Activated naive CD8-positive, alpha-beta T cell (primary cell): ENCODE measurements at regions not wholly inside any gene's neighbourhood (a gene's known extent, or its start where the extent isn't known, plus 50 kb on each side); places are given as distances from the start of the nearest gene placed in this dataset.
"Not testable (repeated sequence)": the region's sequence is repeated elsewhere in the genome, so short reads cannot be mapped to it uniquely, and the experiment has no call there.

Experiments
- H3K27ac Mint-ChIP-seq: one replicate; pipeline ENCODE4 v1.8.0; 2021; ENCODE audit warnings: mixed read lengths
- H3K27me3 Mint-ChIP-seq: one replicate; pipeline ENCODE4 v1.8.0; 2021; ENCODE audit warnings: mixed read lengths
- H3K36me3 Mint-ChIP-seq: one replicate; pipeline ENCODE4 v1.8.0; 2021; ENCODE audit warnings: mixed read lengths
- H3K4me1 Mint-ChIP-seq: one replicate; pipeline ENCODE4 v1.8.0; 2021; ENCODE audit warnings: low read depth, mixed read lengths
- H3K4me3 Mint-ChIP-seq: one replicate; pipeline ENCODE4 v1.8.0; 2021; ENCODE audit warnings: mild to moderate bottlenecking, mixed read lengths
- H3K9me3 Mint-ChIP-seq: one replicate; pipeline ENCODE4 v1.8.0; 2021; ENCODE audit warnings: low read depth, mixed read lengths

DNA sequence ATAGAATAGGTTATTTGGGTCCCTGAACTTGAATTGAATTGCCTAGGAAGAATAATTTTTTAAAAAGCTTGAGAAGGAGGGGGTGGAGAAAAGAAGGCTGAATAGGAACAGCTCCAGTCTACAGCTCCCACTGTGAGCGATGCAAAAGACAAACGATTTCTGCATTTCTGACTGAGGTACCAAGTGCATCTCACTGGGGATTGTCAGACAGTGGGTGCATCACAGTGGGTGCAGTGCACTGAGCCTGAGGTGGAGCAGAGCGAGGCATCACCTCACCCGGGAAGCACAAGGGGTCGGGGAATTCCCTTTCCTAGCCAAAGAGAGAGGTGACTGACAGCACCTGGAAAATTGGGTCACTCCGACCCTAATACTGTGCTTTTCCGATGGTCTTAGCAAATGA, 782.2 kb upstream of the RGMB start:
- Mint-ChIP-seq H3K4me3 (no peak overlapping the region), H3K27me3 (no peaks in the 10 kb centered on the region), H3K9me3 (no peaks in the 10 kb centered on the region), H3K4me1 (no peaks in the 10 kb centered on the region), H3K36me3 (no peaks in the 10 kb centered on the region), H3K27ac (no peak overlapping the region)

DNA sequence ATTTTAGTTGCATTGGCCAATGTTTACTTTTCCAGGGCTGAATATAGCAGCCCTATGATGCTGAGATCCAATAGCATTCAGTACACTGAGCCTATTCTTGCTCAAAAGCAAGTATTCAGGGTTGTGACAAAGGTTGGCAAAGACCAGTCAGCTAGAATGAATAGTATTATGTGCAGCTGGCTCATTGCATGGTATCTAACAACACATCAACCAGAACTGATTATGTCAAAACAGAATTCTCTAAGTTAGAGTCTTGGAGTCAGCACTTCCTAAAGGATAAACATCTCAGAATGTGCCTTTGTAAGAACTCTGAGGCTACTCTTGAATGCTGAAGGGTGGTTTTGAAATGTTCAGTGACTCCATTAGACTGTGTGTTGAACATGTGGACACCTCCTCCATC, 774.5 kb upstream of the RGMB start:
- Mint-ChIP-seq H3K4me1 (no peaks in the 10 kb centered on the region), H3K9me3 (peaks cover 4% of the 10 kb centered on the region), H3K36me3 (no peaks in the 10 kb centered on the region), H3K4me3 (no peak overlapping the region), H3K27me3 (no peaks in the 10 kb centered on the region), H3K27ac (no peak overlapping the region)

DNA sequence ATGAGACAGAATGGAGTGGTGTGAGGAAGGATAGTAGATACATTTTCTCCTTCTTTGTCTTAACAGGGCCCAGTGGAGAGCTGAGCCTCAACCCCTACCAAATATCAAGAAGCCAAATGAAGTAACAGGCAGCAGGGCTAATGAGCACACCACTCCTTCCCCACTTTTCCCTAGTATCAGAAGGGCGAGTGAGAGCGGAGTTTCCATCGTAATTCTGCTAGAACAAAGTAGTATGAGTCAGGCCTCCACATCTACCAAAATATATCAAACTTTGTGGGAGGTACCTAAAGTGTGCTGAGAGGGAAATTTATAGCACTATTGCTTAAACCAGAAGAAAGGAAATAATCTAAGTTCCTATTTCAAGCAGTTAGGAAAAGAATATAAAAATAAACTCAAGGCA, 769.0 kb upstream of the RGMB start:
- Mint-ChIP-seq H3K9me3 (no peaks in the 10 kb centered on the region), H3K4me3 (no peak overlapping the region), H3K27ac (no peak overlapping the region), H3K36me3 (no peaks in the 10 kb centered on the region), H3K4me1 (no peaks in the 10 kb centered on the region), H3K27me3 (no peaks in the 10 kb centered on the region)

- Mint-ChIP-seq H3K27ac (no peak overlapping the region), H3K4me3 (no peak overlapping the region), H3K4me1 (no peaks in the 10 kb centered on the region), H3K36me3 (no peaks in the 10 kb centered on the region), H3K9me3 (no peaks in the 10 kb centered on the region), H3K27me3 (no peaks in the 10 kb centered on the region)
These were observed 756.7 kb upstream of the RGMB start for GRCh38 chr5:98016771-98017170.

DNA sequence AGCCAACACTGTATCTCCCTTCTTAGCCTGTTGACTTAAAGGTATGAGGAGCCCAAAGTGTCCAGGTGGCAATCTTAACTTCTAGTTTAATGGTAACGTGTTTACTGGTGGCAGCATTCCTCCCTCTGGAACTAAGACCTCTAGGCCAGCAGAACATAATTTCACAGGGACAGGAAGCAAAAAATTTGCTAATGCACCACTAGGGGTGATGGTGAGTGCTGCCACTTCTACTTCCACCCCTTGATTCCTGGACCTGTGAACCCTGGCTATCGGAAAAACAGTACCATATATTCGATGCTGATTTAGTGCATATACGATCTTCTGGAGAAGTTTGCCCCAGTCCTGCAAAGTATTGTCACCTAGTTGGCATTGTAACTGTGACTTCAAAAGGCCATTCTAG, 743.2 kb upstream of the RGMB start:
- H3K9me3 Mint-ChIP-seq = peaks cover 16% of the 10 kb centered on the region
- H3K27me3 Mint-ChIP-seq, H3K4me1 Mint-ChIP-seq, H3K27ac Mint-ChIP-seq, H3K4me3 Mint-ChIP-seq, H3K36me3 Mint-ChIP-seq: not testable (repeated sequence)

- H3K4me3 Mint-ChIP-seq, H3K27ac Mint-ChIP-seq, H3K4me1 Mint-ChIP-seq, H3K9me3 Mint-ChIP-seq, H3K27me3 Mint-ChIP-seq, H3K36me3 Mint-ChIP-seq: not testable (repeated sequence)
These were observed 742.4 kb upstream of the RGMB start for GRCh38 chr5:98031036-98031435.

DNA sequence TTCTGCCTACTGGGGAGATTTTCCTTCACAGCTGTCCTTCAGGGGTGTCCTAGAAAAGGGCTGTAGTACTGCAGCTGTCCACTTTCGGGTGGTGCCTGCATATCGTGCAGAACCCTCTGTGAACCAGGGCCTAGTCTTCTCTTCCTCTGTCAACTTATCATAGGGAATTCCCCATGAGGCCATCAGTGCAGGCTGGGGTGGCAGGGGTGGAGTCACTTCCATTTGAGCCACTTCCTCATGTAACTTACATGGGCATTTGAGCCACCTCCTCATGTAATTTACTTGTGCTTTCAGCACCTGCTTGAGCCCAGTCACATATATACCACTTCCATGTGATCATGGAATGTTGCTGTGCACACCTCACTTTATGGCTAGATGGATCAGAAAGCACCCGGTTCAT, 742.0 kb upstream of the RGMB start:
- Mint-ChIP-seq H3K4me3 (no peak overlapping the region), H3K27ac (no peak overlapping the region), H3K27me3 (no peaks in the 10 kb centered on the region), H3K36me3 (no peaks in the 10 kb centered on the region), H3K9me3 (peaks cover 7% of the 10 kb centered on the region), H3K4me1 (no peaks in the 10 kb centered on the region)

- no peaks in the 10 kb centered on the region for H3K36me3 Mint-ChIP-seq
- no peaks in the 10 kb centered on the region for H3K4me1 Mint-ChIP-seq
- no peak overlapping the region for H3K27ac Mint-ChIP-seq
- H3K4me3 Mint-ChIP-seq = no peak overlapping the region
- peaks cover 7% of the 10 kb centered on the region for H3K9me3 Mint-ChIP-seq
- no peaks in the 10 kb centered on the region for H3K27me3 Mint-ChIP-seq
These were observed 741.5 kb upstream of the RGMB start for GRCh38 chr5:98031926-98032325.

DNA sequence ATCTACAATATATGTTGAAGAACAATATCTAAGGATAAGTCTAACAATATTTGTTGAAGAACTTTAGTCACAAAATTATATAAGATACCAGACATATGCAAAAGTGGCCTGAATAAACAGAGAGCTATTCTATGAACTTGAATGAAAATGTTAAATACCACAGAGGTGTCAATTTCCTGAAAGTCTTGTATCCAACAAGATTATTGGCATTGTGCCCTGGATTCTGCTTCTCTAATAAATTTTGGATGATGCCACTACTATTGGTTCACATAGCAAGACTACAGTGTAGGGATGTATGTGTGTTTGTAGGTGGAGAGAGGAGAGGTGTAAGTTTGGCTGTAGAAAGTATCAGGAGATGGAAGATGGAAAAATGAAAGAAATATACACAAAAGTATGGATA, 731.8 kb upstream of the RGMB start:
- Mint-ChIP-seq H3K4me3 (no peak overlapping the region), H3K27me3 (no peaks in the 10 kb centered on the region), H3K36me3 (no peaks in the 10 kb centered on the region), H3K9me3 (no peaks in the 10 kb centered on the region), H3K4me1 (no peaks in the 10 kb centered on the region), H3K27ac (no peak overlapping the region)

DNA sequence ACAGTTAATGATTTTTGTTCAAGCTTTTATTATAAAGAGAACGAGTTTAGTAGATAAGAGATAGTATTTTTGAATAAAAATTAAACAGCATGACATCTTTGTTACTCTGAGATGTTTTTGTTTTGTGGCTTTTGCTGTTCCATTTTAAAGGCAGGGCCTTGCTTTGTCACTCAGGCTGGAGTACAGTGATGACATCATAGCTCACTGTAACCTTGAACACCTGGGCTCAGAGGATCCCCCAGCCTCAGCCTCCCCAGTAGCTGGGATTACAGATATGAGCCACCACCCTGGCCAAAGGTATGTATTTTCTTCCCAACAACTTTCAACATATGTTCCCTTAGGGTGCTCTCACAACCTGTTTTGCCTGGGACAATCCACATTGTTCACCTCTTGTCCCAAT, 730.9 kb upstream of the RGMB start:
- no peaks in the 10 kb centered on the region for H3K27me3 Mint-ChIP-seq
- no peaks in the 10 kb centered on the region for H3K9me3 Mint-ChIP-seq
- no peak overlapping the region for H3K4me3 Mint-ChIP-seq
- no peaks in the 10 kb centered on the region for H3K4me1 Mint-ChIP-seq
- H3K27ac Mint-ChIP-seq = no peak overlapping the region
- no peaks in the 10 kb centered on the region for H3K36me3 Mint-ChIP-seq

DNA sequence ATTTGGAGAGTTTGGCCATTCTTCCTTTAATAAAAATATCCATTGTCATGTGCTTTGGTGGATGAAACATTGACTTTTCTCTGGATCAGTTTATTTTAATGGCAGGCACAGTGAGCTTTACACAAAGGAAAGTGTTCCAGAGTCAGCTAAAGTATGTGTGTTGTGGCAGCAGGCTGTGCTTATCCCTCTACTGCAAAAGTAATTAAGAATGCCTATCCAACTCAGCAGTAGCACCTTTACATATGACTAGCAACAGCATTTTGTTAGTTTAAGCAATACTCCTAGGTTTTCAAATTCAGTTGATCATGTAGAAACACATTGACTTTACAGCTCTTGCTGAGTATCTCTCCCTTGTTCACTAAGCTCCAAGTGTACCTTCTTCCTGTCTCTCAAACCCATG, 730.5 kb upstream of the RGMB start:
- H3K27me3 Mint-ChIP-seq = no peaks in the 10 kb centered on the region

GRCh38 chr5:98050583-98050982, 722.9 kb upstream of the RGMB start:
- H3K9me3 Mint-ChIP-seq = no peaks in the 10 kb centered on the region
- no peak overlapping the region for H3K4me3 Mint-ChIP-seq
- H3K4me1 Mint-ChIP-seq = no peaks in the 10 kb centered on the region
- no peaks in the 10 kb centered on the region for H3K36me3 Mint-ChIP-seq
- H3K27me3 Mint-ChIP-seq = peaks cover 2% of the 10 kb centered on the region
- H3K27ac Mint-ChIP-seq = no peak overlapping the region

More for the DNA sequence above, 730.5 kb upstream of the RGMB start:
- Mint-ChIP-seq H3K27ac (no peak overlapping the region), H3K4me1 (no peaks in the 10 kb centered on the region), H3K9me3 (no peaks in the 10 kb centered on the region), H3K4me3 (no peak overlapping the region), H3K36me3 (no peaks in the 10 kb centered on the region)

DNA sequence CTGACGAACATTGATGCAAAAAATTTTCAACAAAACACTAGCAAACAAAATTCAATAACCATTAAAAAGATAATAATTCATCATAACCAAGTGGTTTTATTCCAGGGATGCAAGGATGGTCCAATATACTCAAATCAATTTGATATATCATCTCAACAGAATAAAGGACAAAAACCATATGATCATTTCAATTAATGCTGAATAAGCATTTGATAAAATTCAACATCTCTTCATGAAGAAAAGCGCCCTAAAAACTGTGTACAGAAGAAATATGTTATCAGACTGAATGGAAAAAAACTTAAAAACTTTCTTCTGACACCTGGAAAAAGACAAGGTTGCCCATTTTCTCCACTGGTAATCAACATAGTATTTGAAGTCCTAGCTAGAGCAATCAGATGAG, 720.3 kb upstream of the RGMB start:
- Mint-ChIP-seq H3K4me3 (no peak overlapping the region), H3K36me3 (no peaks in the 10 kb centered on the region), H3K27me3 (peaks cover 2% of the 10 kb centered on the region), H3K4me1 (no peaks in the 10 kb centered on the region), H3K9me3 (no peaks in the 10 kb centered on the region), H3K27ac (no peak overlapping the region)

GRCh38 chr5:98060148-98060547, 713.3 kb upstream of the RGMB start:
- Mint-ChIP-seq H3K27me3 (peaks cover 2% of the 10 kb centered on the region), H3K36me3 (no peaks in the 10 kb centered on the region), H3K4me1 (no peaks in the 10 kb centered on the region), H3K4me3 (no peak overlapping the region), H3K9me3 (no peaks in the 10 kb centered on the region), H3K27ac (no peak overlapping the region)

DNA sequence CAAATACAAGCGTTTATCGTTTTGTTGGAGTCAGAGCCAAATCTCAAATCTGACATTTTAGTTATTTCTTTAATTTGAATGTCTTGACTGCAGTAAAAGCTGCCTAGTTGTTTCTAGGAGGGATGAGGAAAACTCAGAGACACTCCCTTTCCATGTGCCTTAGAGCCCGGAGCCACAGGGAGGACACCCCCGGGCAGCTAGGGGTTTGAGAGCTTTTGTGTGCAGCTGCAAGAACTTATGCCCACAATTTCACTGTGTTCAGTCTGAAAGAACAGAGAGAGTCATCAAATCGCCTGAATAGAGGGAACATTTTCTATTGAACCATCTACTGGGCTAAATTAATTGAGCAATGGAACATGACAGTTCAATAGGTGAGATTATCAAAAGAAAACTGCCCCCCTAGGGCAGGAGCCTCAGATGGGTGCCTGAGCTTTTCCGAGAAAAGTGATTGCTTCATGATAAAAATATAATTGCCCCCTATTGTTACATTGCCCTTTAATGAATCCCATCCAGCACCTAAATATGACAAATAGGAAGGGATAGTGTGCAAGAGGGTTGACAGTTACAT, 709.3 kb upstream of the RGMB start:
- no peaks in the 10 kb centered on the region for H3K9me3 Mint-ChIP-seq
- no peak overlapping the region for H3K27ac Mint-ChIP-seq
- H3K4me3 Mint-ChIP-seq = no peak overlapping the region
- peaks cover 2% of the 10 kb centered on the region for H3K27me3 Mint-ChIP-seq
- no peaks in the 10 kb centered on the region for H3K36me3 Mint-ChIP-seq
- H3K4me1 Mint-ChIP-seq = no peaks in the 10 kb centered on the region

DNA sequence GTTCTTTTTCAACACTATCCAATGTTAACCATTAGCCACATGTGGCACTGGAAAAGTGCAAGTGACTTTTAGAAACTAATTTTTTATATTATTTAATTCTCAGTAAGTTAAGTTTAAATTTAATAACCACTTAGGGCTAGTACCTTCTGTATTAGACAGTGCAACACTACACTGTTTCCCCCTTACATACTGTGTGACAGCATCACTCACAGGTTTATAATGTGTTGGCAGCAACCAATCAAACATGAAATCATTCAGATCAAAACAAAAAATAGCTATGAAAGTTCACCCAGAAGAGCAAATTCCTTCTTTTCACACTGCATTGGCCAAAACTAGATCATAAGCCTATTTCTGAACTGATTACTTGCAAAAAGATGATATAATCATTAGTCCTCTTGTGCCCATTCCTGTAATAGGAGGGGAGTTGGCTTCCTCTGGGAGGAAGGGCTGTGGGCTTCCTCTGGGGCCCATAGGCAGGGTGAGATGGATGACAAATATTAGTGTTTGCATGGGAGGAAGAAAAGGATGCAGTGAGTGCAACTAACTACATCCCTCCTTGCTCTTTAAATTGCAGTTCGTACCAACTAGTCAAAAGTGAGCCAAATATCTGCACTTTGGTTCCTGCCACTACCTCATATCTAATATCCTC, 708.1 kb upstream of the RGMB start:
- peaks cover 2% of the 10 kb centered on the region for H3K27me3 Mint-ChIP-seq
- H3K4me3 Mint-ChIP-seq = no peak overlapping the region
- no peak overlapping the region for H3K27ac Mint-ChIP-seq
- peaks cover 7% of the 10 kb centered on the region for H3K4me1 Mint-ChIP-seq
- H3K36me3 Mint-ChIP-seq = no peaks in the 10 kb centered on the region
- H3K9me3 Mint-ChIP-seq = no peaks in the 10 kb centered on the region
